Activated CD8-positive, alpha-beta T cell treated with anti-CD3 and anti-CD28 coated beads for 36 hours (primary cell): ENCODE measurements at regions not wholly inside any gene's neighbourhood (a gene's known extent, or its start where the extent isn't known, plus 50 kb on each side); places are given as distances from the start of the nearest gene placed in this dataset.

Experiments used
- ATAC-seq: fragments of 200-7000 bp; cut with Tn5 transposase; one replicate; pipeline ENCODE4 v1.10.0; 2021; ENCODE audit warnings: mild to moderate bottlenecking, moderate library complexity
- CTCF ChIA-PET: fragments of 350-600 bp; sonication (Branson Sonifier 250); formaldehyde crosslinking; loops from one replicate; lab custom pipeline; 2021; ENCODE audit warnings: antibody characterized with exemption; lab: Charles Lee
- POLR2A ChIA-PET: fragments of 350-600 bp; sonication (Branson Sonifier 250); formaldehyde crosslinking; loops from one replicate; lab custom pipeline; 2021; ENCODE audit warnings: antibody characterized with exemption; lab: Charles Lee
- DNase-seq: peaks from one replicate; pipeline ENCODE4 v3.0.0-alpha.2; 2020
- H3K27ac Mint-ChIP-seq: one replicate; pipeline ENCODE4 v1.8.0; 2021; ENCODE audit warnings: mild to moderate bottlenecking, mixed read lengths
- H3K27me3 Mint-ChIP-seq: one replicate; pipeline ENCODE4 v1.8.0; 2021; ENCODE audit warnings: mixed read lengths
- H3K36me3 Mint-ChIP-seq: one replicate; pipeline ENCODE4 v1.8.0; 2021; ENCODE audit warnings: low read depth, mixed read lengths
- H3K4me1 Mint-ChIP-seq: one replicate; pipeline ENCODE4 v1.8.0; 2021; ENCODE audit warnings: low read depth, mixed read lengths
- H3K4me3 Mint-ChIP-seq: one replicate; pipeline ENCODE4 v1.8.0; 2021; ENCODE audit warnings: mild to moderate bottlenecking, moderate library complexity, mixed read lengths
- H3K9me3 Mint-ChIP-seq: one replicate; pipeline ENCODE4 v1.8.0; 2021; ENCODE audit warnings: mixed read lengths
- CTCF ChIP-seq: fragments of 200-600 bp; IDR thresholded peaks from one replicate; pipeline ENCODE4 v1.8.0; 2022; ENCODE audit warnings: antibody characterized with exemption, mild to moderate bottlenecking
- intact Hi-C: fragments of 100-400 bp; cut with micrococcal nuclease; formaldehyde crosslinking; loops from one replicate; pipeline ENCODE4 v1.10.0; 2022

- ChIA-PET CTCF (no interaction called here), POLR2A (no interaction called here)
- ATAC-seq (no peak), DNase-seq (no peak)
- H3K27ac Mint-ChIP-seq: no peak overlapping the region
- no peak overlapping the region for H3K4me3 Mint-ChIP-seq
- no peak for TF ChIP-seq CTCF
- H3K27me3 Mint-ChIP-seq: no peaks in the 10 kb centered on the region
- H3K4me1 Mint-ChIP-seq: no peaks in the 10 kb centered on the region
- intact Hi-C loops: no loop called here
- peaks cover 4% of the 10 kb centered on the region for H3K9me3 Mint-ChIP-seq
- H3K36me3 Mint-ChIP-seq: no peaks in the 10 kb centered on the region
Measured at GRCh38 chr20:6613280-6613861, 154.1 kb upstream of the BMP2 start.

GRCh38 chr20:6612606-6612923 is 154.9 kb upstream of the BMP2 start:
- no peaks in the 10 kb centered on the region for H3K4me1 Mint-ChIP-seq
- TF ChIP-seq CTCF: no peak
- H3K4me3 Mint-ChIP-seq: no peak overlapping the region
- peaks cover 4% of the 10 kb centered on the region for H3K9me3 Mint-ChIP-seq
- intact Hi-C loops: no loop called here
- H3K27me3 Mint-ChIP-seq: no peaks in the 10 kb centered on the region
- ChIA-PET POLR2A (no interaction called here), CTCF (no interaction called here)
- DNase-seq (no peak), ATAC-seq (no peak)
- H3K36me3 Mint-ChIP-seq: no peaks in the 10 kb centered on the region
- no peak overlapping the region for H3K27ac Mint-ChIP-seq

GRCh38 chr20:6611911-6612605 is 155.4 kb upstream of the BMP2 start:
- ATAC-seq (no peak), DNase-seq (no peak)
- CTCF ChIA-PET: no interaction called here
- intact Hi-C loops: no loop called here
- TF ChIP-seq CTCF: no peak
- no peaks in the 10 kb centered on the region for H3K4me1 Mint-ChIP-seq
- peaks cover 4% of the 10 kb centered on the region for H3K9me3 Mint-ChIP-seq
- POLR2A ChIA-PET: no interaction called here
- H3K27me3 Mint-ChIP-seq: no peaks in the 10 kb centered on the region
- no peaks in the 10 kb centered on the region for H3K36me3 Mint-ChIP-seq
- no peak overlapping the region for H3K4me3 Mint-ChIP-seq
- H3K27ac Mint-ChIP-seq: no peak overlapping the region

- Mint-ChIP-seq H3K9me3 (no peaks in the 10 kb centered on the region), H3K4me1 (no peaks in the 10 kb centered on the region), H3K27me3 (no peaks in the 10 kb centered on the region), H3K27ac (no peak overlapping the region), H3K36me3 (no peaks in the 10 kb centered on the region), H3K4me3 (no peak overlapping the region)
- TF ChIP-seq CTCF: no peak
- ATAC-seq: no peak
- CTCF ChIA-PET: no interaction called here
- DNase-seq: no peak
- POLR2A ChIA-PET: no interaction called here
- intact Hi-C loops: no loop called here
Measured at GRCh38 chr20:6606651-6607050, 160.8 kb upstream of the BMP2 start.

- CTCF ChIA-PET: no interaction called here
- no peak overlapping the region for H3K4me3 Mint-ChIP-seq
Measured at GRCh38 chr20:6605055-6605935, 162.2 kb upstream of the BMP2 start.

More at GRCh38 chr20:6605055-6605935, 162.2 kb upstream of the BMP2 start:
- no peaks in the 10 kb centered on the region for H3K9me3 Mint-ChIP-seq
- H3K27me3 Mint-ChIP-seq: no peaks in the 10 kb centered on the region
- intact Hi-C loops: no loop called here
- H3K4me1 Mint-ChIP-seq: no peaks in the 10 kb centered on the region
- H3K36me3 Mint-ChIP-seq: no peaks in the 10 kb centered on the region
- POLR2A ChIA-PET: no interaction called here
- ATAC-seq (no peak), DNase-seq (no peak)
- H3K27ac Mint-ChIP-seq: no peak overlapping the region
- TF ChIP-seq CTCF: no peak
